ENCODE measurements at regions not wholly inside any gene's neighbourhood (a gene's known extent, or its start where the extent isn't known, plus 50 kb on each side); places are given as distances from the start of the nearest gene placed in this dataset.

DNA sequence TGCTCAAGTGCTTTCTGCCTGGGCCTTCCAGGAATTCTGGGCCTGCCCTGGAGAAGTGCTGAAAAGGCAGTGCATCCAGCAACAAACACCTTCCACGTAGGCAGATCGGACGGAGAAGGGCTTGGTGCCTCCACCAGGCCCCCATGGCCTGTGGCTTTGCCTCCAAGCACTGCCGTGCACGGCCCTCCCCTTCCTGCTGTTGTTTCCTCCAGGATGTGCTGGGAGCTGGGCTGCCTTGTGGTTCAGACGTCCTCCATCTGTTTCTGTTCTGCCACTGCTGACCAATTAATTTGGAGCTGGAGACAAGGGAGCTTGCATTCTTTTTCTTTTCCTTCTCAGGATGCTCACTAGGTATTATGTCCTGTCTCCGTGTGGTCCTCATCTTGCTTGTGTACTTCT, 197.0 kb downstream of the HRH4 start:
- in situ Hi-C loops (cut with MboI; ENCODE audit: low sequenced_read_pairs, unreplicated experiment): no loop called here
- no peak for DNase-seq (ENCODE audit: low spot score)
- TF ChIP-seq, protein P1, sequence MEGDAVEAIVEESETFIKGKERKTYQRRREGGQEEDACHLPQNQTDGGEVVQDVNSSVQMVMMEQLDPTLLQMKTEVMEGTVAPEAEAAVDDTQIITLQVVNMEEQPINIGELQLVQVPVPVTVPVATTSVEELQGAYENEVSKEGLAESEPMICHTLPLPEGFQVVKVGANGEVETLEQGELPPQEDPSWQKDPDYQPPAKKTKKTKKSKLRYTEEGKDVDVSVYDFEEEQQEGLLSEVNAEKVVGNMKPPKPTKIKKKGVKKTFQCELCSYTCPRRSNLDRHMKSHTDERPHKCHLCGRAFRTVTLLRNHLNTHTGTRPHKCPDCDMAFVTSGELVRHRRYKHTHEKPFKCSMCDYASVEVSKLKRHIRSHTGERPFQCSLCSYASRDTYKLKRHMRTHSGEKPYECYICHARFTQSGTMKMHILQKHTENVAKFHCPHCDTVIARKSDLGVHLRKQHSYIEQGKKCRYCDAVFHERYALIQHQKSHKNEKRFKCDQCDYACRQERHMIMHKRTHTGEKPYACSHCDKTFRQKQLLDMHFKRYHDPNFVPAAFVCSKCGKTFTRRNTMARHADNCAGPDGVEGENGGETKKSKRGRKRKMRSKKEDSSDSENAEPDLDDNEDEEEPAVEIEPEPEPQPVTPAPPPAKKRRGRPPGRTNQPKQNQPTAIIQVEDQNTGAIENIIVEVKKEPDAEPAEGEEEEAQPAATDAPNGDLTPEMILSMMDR (IDR thresholded peaks at IDR 0.05; ENCODE audit: borderline replicate concordance, control extremely low read depth, extremely low read depth, insufficient read depth, missing control alignments): no peak

DNA sequence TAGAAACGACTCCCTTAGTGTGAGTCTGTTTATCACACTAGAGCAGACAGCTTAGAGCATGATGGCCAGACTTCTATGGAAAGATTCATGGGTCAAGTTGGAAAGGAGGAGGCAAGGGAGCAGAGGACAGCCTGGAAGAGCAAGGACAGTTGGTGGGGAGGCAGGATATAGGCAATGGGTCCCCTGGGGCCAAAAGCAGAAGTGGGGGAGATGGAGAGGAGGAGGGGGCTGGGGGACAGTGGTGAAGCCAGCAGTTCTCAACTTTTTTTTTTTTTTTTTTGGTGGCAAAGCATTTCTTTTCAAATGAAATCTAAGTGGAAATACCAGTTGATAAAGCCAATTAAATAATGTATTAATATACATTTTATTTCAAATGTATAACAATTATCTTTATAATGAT, 197.9 kb downstream of the HRH4 start:
- in situ Hi-C loops (cut with MboI; ENCODE audit: low sequenced_read_pairs, unreplicated experiment): no loop called here
- no peak for DNase-seq (ENCODE audit: low spot score)

DNA sequence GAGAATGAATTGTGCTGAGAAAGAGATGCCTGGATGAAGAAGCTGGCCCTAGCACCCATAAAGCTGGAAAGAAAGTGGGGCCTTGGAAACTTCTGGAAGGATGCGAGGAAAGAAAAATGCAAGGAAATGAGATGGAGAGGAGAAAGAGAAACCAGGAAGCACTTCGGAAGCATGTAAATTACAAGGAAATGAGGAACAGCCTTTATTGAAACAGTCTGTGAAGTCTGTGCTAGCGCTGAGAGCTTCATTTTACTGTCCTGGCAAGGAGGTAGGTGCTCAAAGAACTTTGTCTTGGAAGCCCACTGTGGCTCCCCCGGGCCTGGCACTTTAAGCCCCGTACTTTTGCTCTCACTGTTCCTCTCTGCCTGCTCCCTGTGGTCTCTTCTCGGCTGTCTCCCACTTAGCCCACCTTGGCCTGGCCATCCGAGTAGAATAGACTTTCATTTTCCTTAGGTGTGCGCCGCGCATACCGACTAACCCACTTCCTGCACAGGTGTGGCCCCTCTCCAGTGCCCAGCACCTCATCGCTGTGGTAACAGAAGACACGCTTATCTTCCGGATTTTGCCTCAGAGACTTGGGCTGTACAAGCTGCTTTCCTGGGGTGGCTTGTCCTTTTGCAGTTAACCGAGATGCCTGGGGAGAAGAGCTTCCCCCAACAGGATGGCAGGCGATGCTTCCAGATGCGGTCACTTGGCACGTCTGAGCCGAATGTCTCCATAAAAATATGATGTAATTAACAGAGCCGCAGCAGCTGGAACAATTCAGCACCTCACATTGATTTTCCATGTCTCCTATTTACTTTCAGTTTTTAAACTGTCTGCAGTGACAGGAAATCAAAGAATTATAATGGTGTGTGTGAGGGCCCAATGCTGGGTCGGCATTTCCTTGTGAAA, 199.6 kb downstream of the HRH4 start:
- TF ChIP-seq, protein P1 (IDR thresholded peaks at IDR 0.05; ENCODE audit: borderline replicate concordance, control extremely low read depth, extremely low read depth, insufficient read depth, missing control alignments): no peak
- DNase-seq (ENCODE audit: low spot score): no peak
- in situ Hi-C loops (cut with MboI; ENCODE audit: low sequenced_read_pairs, unreplicated experiment): no loop called here

More for the DNA sequence above, 197.9 kb downstream of the HRH4 start:
- TF ChIP-seq, protein P1 (IDR thresholded peaks at IDR 0.05; ENCODE audit: borderline replicate concordance, control extremely low read depth, extremely low read depth, insufficient read depth, missing control alignments): no peak

DNA sequence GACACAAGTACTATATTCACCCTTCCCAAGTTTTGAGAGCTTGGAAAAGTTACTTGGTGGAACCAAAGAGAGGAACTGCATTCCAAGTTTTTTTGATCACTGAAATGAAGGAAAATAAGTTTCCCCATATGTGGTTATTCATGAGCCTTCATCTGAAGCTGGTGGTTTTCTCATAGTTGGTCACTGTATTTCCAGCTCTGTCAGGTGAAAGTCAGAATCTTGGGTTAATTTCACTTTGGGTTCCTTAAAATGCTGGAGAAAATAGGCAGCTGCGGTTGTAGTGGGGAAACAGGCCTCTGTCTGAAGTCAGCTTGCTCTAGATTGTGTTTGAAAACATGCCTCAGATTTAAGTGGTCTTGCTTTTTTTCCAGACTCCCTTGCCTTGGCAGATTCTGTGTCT, 200.5 kb downstream of the HRH4 start:
- TF ChIP-seq, protein P1 (IDR thresholded peaks at IDR 0.05; ENCODE audit: borderline replicate concordance, control extremely low read depth, extremely low read depth, insufficient read depth, missing control alignments): no peak
- DNase-seq (ENCODE audit: low spot score): no peak
- in situ Hi-C loops (cut with MboI; ENCODE audit: low sequenced_read_pairs, unreplicated experiment): no loop called here

DNA sequence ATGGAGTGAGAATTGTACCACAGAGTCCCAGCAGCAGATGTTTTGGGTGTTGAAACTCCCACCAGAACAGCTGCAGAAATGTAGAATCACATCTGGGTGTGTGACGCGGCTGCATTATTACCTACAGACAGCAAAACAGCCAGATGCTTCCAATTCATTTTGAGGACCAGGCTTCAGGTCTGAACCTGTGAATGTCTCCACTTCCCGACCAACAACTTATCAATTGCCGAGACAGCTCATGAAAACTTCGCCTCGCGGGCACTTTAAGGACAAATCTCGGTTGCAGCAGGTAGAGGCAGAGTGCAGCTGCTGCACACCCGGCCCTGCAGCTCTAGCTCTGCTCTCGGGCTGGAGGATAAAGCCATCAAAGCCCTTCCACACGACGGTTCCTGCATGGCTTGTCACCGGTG, 202.0 kb downstream of the HRH4 start:
- DNase-seq (ENCODE audit: low spot score): no peak
- in situ Hi-C loops (cut with MboI; ENCODE audit: low sequenced_read_pairs, unreplicated experiment): no loop called here
- TF ChIP-seq, protein P1 (IDR thresholded peaks at IDR 0.05; ENCODE audit: borderline replicate concordance, control extremely low read depth, extremely low read depth, insufficient read depth, missing control alignments): no peak

DNA sequence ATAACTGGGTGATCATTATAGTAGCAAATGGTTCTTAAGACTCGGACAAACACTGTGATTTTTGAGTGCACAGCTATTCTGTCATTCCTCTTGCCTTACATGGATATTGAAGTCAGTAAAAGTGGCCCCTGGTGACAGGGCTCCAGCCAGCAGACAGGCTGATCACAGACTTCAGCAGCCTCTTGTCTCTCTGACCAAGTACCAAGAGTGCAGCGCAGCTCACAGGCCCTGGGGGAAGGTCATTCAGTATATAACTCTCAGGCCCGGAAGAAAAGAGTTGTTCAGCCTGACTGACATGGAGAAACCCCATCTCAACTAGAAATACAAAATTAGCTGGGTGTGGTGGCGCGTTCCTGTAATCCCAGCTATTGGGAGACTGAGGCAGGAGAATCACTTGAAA, 202.6 kb downstream of the HRH4 start:
- no peak for DNase-seq (ENCODE audit: low spot score)
- TF ChIP-seq, protein P1 (IDR thresholded peaks at IDR 0.05; ENCODE audit: borderline replicate concordance, control extremely low read depth, extremely low read depth, insufficient read depth, missing control alignments): no peak
- in situ Hi-C loops (cut with MboI; ENCODE audit: low sequenced_read_pairs, unreplicated experiment): no loop called here

All from GM13976 (cell line).